OCI-LY3 (cell line): ENCODE measurements at regions not wholly inside any gene's neighbourhood (a gene's known extent, or its start where the extent isn't known, plus 50 kb on each side); places are given as distances from the start of the nearest gene placed in this dataset.
A peak's percentile ranks its signal among the peaks of the same experiment; 100 is the strongest.

ENCODE experiments used
- EZH2phosphoT487 ChIP-seq: fragments of 200-600 bp; shearing (Covaris generic); IDR thresholded peaks from 2 replicates; pipeline ENCODE4 v1.6.1; 2018; ENCODE audit warnings: antibody characterized with exemption, mixed run types, low read depth
- TF ChIP-seq, protein P1 (sequence below): fragments of 200-600, 300-600 bp; sonication (generic); IDR thresholded peaks from 2 replicates; pipeline ENCODE4 v1.5.1; 2014; ENCODE audit warnings: antibody characterized with exemption, low read length, low read depth

DNA sequence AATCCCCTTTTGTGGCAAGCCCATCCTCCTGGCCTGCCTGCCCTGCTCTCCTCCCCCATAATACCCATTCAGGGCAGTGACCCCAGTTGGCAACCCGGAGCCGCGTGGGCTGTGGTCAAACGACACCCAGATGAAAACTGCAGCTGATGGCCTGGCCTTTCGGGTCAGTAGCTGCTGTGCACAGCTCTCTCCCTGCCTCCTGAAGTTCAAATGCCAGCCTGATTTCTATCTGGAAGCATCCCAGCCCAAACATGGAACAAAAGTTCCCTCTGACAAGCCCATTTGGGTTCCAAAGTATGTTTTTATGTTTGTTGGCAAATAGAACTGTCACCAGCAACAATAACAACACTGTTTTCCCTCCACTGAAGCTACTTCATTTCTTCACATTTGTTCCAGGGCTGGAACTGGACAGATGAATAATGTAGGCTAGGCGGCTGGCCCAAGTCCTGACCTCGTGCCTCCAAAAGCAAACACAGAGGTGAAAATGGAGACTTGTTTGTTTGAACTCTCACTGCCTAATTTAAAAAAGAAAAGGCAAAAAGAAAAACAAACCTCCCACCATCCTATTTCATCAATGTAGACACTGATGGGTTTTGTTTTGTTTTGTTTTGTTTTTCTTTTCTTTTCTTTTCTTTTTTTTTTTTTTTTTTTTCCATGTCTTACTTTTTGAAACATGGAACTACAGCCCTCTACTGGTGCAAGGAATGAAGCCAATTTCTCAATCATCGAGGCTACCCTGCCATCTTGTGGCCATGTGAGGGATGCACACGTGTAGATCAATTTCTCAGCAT lies 179.0 kb downstream of the ADSS2 start:
- TF ChIP-seq, protein P1, sequence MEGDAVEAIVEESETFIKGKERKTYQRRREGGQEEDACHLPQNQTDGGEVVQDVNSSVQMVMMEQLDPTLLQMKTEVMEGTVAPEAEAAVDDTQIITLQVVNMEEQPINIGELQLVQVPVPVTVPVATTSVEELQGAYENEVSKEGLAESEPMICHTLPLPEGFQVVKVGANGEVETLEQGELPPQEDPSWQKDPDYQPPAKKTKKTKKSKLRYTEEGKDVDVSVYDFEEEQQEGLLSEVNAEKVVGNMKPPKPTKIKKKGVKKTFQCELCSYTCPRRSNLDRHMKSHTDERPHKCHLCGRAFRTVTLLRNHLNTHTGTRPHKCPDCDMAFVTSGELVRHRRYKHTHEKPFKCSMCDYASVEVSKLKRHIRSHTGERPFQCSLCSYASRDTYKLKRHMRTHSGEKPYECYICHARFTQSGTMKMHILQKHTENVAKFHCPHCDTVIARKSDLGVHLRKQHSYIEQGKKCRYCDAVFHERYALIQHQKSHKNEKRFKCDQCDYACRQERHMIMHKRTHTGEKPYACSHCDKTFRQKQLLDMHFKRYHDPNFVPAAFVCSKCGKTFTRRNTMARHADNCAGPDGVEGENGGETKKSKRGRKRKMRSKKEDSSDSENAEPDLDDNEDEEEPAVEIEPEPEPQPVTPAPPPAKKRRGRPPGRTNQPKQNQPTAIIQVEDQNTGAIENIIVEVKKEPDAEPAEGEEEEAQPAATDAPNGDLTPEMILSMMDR: peak; percentile 100
- no peak for TF ChIP-seq EZH2phosphoT487
